ENCODE measurements at regions not wholly inside any gene's neighbourhood (a gene's known extent, or its start where the extent isn't known, plus 50 kb on each side); places are given as distances from the start of the nearest gene placed in this dataset.
A peak's percentile ranks its signal among the peaks of the same experiment; 100 is the strongest.
"Not testable (repeated sequence)": the region's sequence is repeated elsewhere in the genome, so short reads cannot be mapped to it uniquely, and the experiment has no call there.

GRCh38 chr2:203585516-203585915 is 50.4 kb upstream of the RAPH1 start:
- DNase-seq (ENCODE audit: low read depth, low spot score), result no peak

- no peak for DNase-seq (ENCODE audit: low read depth, low spot score)
Observed at GRCh38 chr2:203586206-203586605, 51.1 kb upstream of the RAPH1 start.

GRCh38 chr2:203586696-203587095 is 51.6 kb upstream of the RAPH1 start:
- no peak for DNase-seq (ENCODE audit: low read depth, low spot score)

GRCh38 chr2:203590496-203590895 is 55.4 kb upstream of the RAPH1 start:
- no peak for DNase-seq (ENCODE audit: low read depth, low spot score)

GRCh38 chr2:203591642-203592041 is 56.5 kb upstream of the RAPH1 start:
- DNase-seq (ENCODE audit: low read depth, low spot score), result no peak

- DNase-seq (ENCODE audit: low read depth, low spot score), result no peak
Observed at GRCh38 chr2:203592470-203592869, 57.4 kb upstream of the RAPH1 start.

- DNase-seq (ENCODE audit: low read depth, low spot score), result no peak
Observed at GRCh38 chr2:203594541-203594940, 59.4 kb upstream of the RAPH1 start.

GRCh38 chr2:203596183-203596582 is 61.1 kb upstream of the RAPH1 start:
- no peak for DNase-seq (ENCODE audit: low read depth, low spot score)

- no peak for DNase-seq (ENCODE audit: low read depth, low spot score)
Observed at GRCh38 chr2:203599509-203599908, 64.4 kb upstream of the RAPH1 start.

- DNase-seq (ENCODE audit: low read depth, low spot score), result no peak
Observed at GRCh38 chr2:203600286-203600685, 65.2 kb upstream of the RAPH1 start.

GRCh38 chr2:203603456-203604389 is 68.6 kb upstream of the RAPH1 start:
- DNase-seq (ENCODE audit: low read depth, low spot score), result no peak

- DNase-seq (ENCODE audit: low read depth, low spot score), result no peak
Observed at GRCh38 chr2:203605302-203605701, 70.2 kb upstream of the RAPH1 start.

GRCh38 chr2:203606051-203606450 is 71.0 kb upstream of the RAPH1 start:
- DNase-seq (ENCODE audit: low read depth, low spot score), result no peak

GRCh38 chr2:203610558-203610957 is 75.5 kb upstream of the RAPH1 start:
- no peak for DNase-seq (ENCODE audit: low read depth, low spot score)

- no peak for DNase-seq (ENCODE audit: low read depth, low spot score)
Observed at GRCh38 chr2:203612246-203612645, 77.1 kb upstream of the RAPH1 start.

GRCh38 chr2:203619267-203619878 is 84.3 kb upstream of the RAPH1 start:
- no peak for DNase-seq (ENCODE audit: low read depth, low spot score)

- DNase-seq (ENCODE audit: low read depth, low spot score), result no peak
Observed at GRCh38 chr2:203621981-203622515, 84.4 kb upstream of the CD28 start.

- DNase-seq (ENCODE audit: low read depth, low spot score), result peak; percentile 44
Observed at GRCh38 chr2:203623096-203623495, 83.3 kb upstream of the CD28 start.

GRCh38 chr2:203623661-203624060 is 82.8 kb upstream of the CD28 start:
- no peak for DNase-seq (ENCODE audit: low read depth, low spot score)

GRCh38 chr2:203625701-203626100 is 80.7 kb upstream of the CD28 start:
- DNase-seq (ENCODE audit: low read depth, low spot score), result no peak

- DNase-seq (ENCODE audit: low read depth, low spot score), result not testable (repeated sequence)
Observed at GRCh38 chr2:203626247-203626646, 80.2 kb upstream of the CD28 start.

GRCh38 chr2:203626952-203627681 is 79.3 kb upstream of the CD28 start:
- no peak for DNase-seq (ENCODE audit: low read depth, low spot score)
